CMK (cell line): ENCODE measurements at regions not wholly inside any gene's neighbourhood (a gene's known extent, or its start where the extent isn't known, plus 50 kb on each side); places are given as distances from the start of the nearest gene placed in this dataset.
"Not testable (repeated sequence)": the region's sequence is repeated elsewhere in the genome, so short reads cannot be mapped to it uniquely, and the experiment has no call there.

ENCODE experiments used
- DNase-seq: peaks from one replicate; pipeline ENCODE4 v3.0.0-alpha.2; 2010; ENCODE audit warnings: low read depth

- DNase-seq, result no peak
These were observed 102.1 kb upstream of the LRPAP1 start for GRCh38 chr4:3634281-3634857.

GRCh38 chr4:3633277-3633676 is 101.1 kb upstream of the LRPAP1 start:
- DNase-seq, result not testable (repeated sequence)

GRCh38 chr4:3632794-3633193 is 100.6 kb upstream of the LRPAP1 start:
- not testable (repeated sequence) for DNase-seq

GRCh38 chr4:3631544-3632266 is 99.5 kb upstream of the LRPAP1 start:
- DNase-seq, result not testable (repeated sequence)

GRCh38 chr4:3630598-3631543 is 98.6 kb upstream of the LRPAP1 start:
- no peak for DNase-seq

GRCh38 chr4:3630136-3630597 is 97.9 kb upstream of the LRPAP1 start:
- DNase-seq, result no peak

GRCh38 chr4:3629665-3630064 is 97.4 kb upstream of the LRPAP1 start:
- DNase-seq, result no peak

GRCh38 chr4:3629176-3629575 is 97.0 kb upstream of the LRPAP1 start:
- DNase-seq, result not testable (repeated sequence)

GRCh38 chr4:3628868-3629175 is 96.6 kb upstream of the LRPAP1 start:
- DNase-seq, result no peak

GRCh38 chr4:3627967-3628867 is 96.0 kb upstream of the LRPAP1 start:
- DNase-seq, result not testable (repeated sequence)

GRCh38 chr4:3627456-3627855 is 95.2 kb upstream of the LRPAP1 start:
- DNase-seq, result not testable (repeated sequence)

GRCh38 chr4:3626131-3626884 is 94.1 kb upstream of the LRPAP1 start:
- not testable (repeated sequence) for DNase-seq

GRCh38 chr4:3625286-3625875 is 93.2 kb upstream of the LRPAP1 start:
- not testable (repeated sequence) for DNase-seq

- DNase-seq, result not testable (repeated sequence)
These were observed 91.6 kb upstream of the LRPAP1 start for GRCh38 chr4:3623809-3624329.

GRCh38 chr4:3623106-3623505 is 90.9 kb upstream of the LRPAP1 start:
- no peak for DNase-seq

- DNase-seq, result not testable (repeated sequence)
These were observed 88.1 kb upstream of the LRPAP1 start for GRCh38 chr4:3620365-3620764.

GRCh38 chr4:3619698-3620097 is 87.5 kb upstream of the LRPAP1 start:
- DNase-seq, result not testable (repeated sequence)

- not testable (repeated sequence) for DNase-seq
These were observed 86.1 kb upstream of the LRPAP1 start for GRCh38 chr4:3618341-3618740.

GRCh38 chr4:3615386-3616286 is 83.4 kb upstream of the LRPAP1 start:
- no peak for DNase-seq
